ENCODE measurements at regions not wholly inside any gene's neighbourhood (a gene's known extent, or its start where the extent isn't known, plus 50 kb on each side); places are given as distances from the start of the nearest gene placed in this dataset.

GRCh38 chr1:230531103-230531502 is 105.0 kb upstream of the PGBD5 start:
- TF ChIP-seq, protein P1, sequence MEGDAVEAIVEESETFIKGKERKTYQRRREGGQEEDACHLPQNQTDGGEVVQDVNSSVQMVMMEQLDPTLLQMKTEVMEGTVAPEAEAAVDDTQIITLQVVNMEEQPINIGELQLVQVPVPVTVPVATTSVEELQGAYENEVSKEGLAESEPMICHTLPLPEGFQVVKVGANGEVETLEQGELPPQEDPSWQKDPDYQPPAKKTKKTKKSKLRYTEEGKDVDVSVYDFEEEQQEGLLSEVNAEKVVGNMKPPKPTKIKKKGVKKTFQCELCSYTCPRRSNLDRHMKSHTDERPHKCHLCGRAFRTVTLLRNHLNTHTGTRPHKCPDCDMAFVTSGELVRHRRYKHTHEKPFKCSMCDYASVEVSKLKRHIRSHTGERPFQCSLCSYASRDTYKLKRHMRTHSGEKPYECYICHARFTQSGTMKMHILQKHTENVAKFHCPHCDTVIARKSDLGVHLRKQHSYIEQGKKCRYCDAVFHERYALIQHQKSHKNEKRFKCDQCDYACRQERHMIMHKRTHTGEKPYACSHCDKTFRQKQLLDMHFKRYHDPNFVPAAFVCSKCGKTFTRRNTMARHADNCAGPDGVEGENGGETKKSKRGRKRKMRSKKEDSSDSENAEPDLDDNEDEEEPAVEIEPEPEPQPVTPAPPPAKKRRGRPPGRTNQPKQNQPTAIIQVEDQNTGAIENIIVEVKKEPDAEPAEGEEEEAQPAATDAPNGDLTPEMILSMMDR (conservative IDR thresholded peaks at IDR 0.05) = no peak
- no peak for TF ChIP-seq ZFX (IDR thresholded peaks at IDR 0.05)
